GM12878 (cell line): ENCODE measurements at regions not wholly inside any gene's neighbourhood (a gene's known extent, or its start where the extent isn't known, plus 50 kb on each side); places are given as distances from the start of the nearest gene placed in this dataset.

Experiments used
- ATAC-seq: fragments of 200-7000 bp; cut with Tn5 transposase; 3 replicates; pipeline ENCODE4 v1.9.1; 2020; ENCODE audit warnings: mild to moderate bottlenecking, moderate library complexity
- BruUV-seq: library from RNA; stranded (reverse); fragments of 400-500 nt; replicated peaks from 2 replicates; lab custom pipeline; 2021; lab: Mats Ljungman, UMichigan
- CTCF ChIA-PET: fragments of 300-600 bp; sonication (Branson Sonifier 250); formaldehyde crosslinking; extraction: SDS; loops from one replicate; lab custom pipeline; 2021; ENCODE audit warnings: inconsistent platforms; lab: Yijun Ruan, JAX
- POLR2A ChIA-PET: fragments of 350-600 bp; formaldehyde crosslinking; extraction: SDS; loops from one replicate; lab custom pipeline; 2021; ENCODE audit warnings: inconsistent platforms; lab: Charles Lee
- RAD21 ChIA-PET: fragments of 300-600 bp; sonication (Branson Sonifier 250); formaldehyde crosslinking; loops from one replicate; lab custom pipeline; 2023; ENCODE audit warnings: antibody characterized with exemption; ENCODE audit not compliant: unreplicated experiment; lab: Charles Lee
- SMC1A ChIA-PET: fragments of 300-600 bp; sonication (Branson Sonifier 250); formaldehyde crosslinking; loops from one replicate; lab custom pipeline; 2023; ENCODE audit not compliant: unreplicated experiment, uncharacterized antibody; lab: Charles Lee
- DNase-seq: peaks from one replicate; pipeline ENCODE4 v3.0.0-alpha.2; 2011; ENCODE audit warnings: low read depth, low spot score
- FAIRE-seq: peaks from 3 replicates; lab custom pipeline; 2011; peaks lifted over from hg19 to GRCh38; lab: Jason Lieb, UNC
- H2AFZ ChIP-seq: 2 replicates; pipeline ENCODE4 v1.6.0; 2011; ENCODE audit warnings: low read depth, low read length, control low read depth; ENCODE audit not compliant: control insufficient read depth
- H3K27ac ChIP-seq: 2 replicates; pipeline ENCODE4 v1.5.1; 2011; ENCODE audit warnings: control low read depth; ENCODE audit not compliant: control insufficient read depth, insufficient read depth
- H3K27me3 ChIP-seq, 2 experiments: replicated peaks in 1 of 2; 2 replicates each; pipeline versions ENCODE4 v1.6.0 to v1.6.1; 2011; ENCODE audit warnings: low read length in 1 of 2; ENCODE audit not compliant: control insufficient read depth in 2 of 2, insufficient read depth in 2 of 2
- H3K36me3 ChIP-seq, 2 experiments: 2 replicates each; pipeline ENCODE4 v1.5.1; 2011; ENCODE audit warnings: low read length in 1 of 2; ENCODE audit not compliant: control insufficient read depth in 2 of 2, insufficient read depth in 2 of 2
- H3K4me1 ChIP-seq: 2 replicates; pipeline ENCODE4 v1.6.1; 2011; ENCODE audit warnings: mild to moderate bottlenecking, low read length, moderate library complexity, mixed read lengths; ENCODE audit not compliant: control insufficient read depth, insufficient read depth
- H3K4me2 ChIP-seq: 2 replicates; pipeline ENCODE4 v1.6.0; 2011; ENCODE audit warnings: control low read depth; ENCODE audit not compliant: control insufficient read depth, insufficient read depth
- H3K4me3 ChIP-seq: fragments of 200-600 bp; sonication (generic); 2 replicates; pipeline ENCODE4 v1.5.1; 2016
- H3K79me2 ChIP-seq: 2 replicates; pipeline ENCODE4 v1.6.0; 2011; ENCODE audit warnings: low read length; ENCODE audit not compliant: control insufficient read depth, insufficient read depth
- H3K9ac ChIP-seq: 2 replicates; pipeline ENCODE4 v1.8.0; 2011; ENCODE audit warnings: low read length, control low read depth, mixed read lengths; ENCODE audit not compliant: control insufficient read depth, insufficient read depth
- H3K9me3 ChIP-seq: replicated peaks from 3 replicates; pipeline ENCODE4 v1.5.1; 2011; ENCODE audit warnings: mild to moderate bottlenecking, low read length; ENCODE audit not compliant: control insufficient read depth, insufficient read depth
- H4K20me1 ChIP-seq: 2 replicates; pipeline ENCODE4 v1.6.0; 2011; ENCODE audit not compliant: control insufficient read depth, insufficient read depth
- BCL3 ChIP-seq: IDR thresholded peaks from 2 replicates; pipeline ENCODE4 v1.6.1; 2011; ENCODE audit warnings: borderline replicate concordance, low read depth, mild to moderate bottlenecking, moderate library complexity, low read length; ENCODE audit not compliant: insufficient read depth, poor library complexity, severe bottlenecking
- BRCA1 ChIP-seq: IDR thresholded peaks from 2 replicates; pipeline ENCODE4 v1.6.1; 2011; ENCODE audit warnings: low read depth, low read length, improper control_type of control experiment
- CBX5 ChIP-seq: sonication (generic); IDR thresholded peaks from 2 replicates; pipeline ENCODE4 v1.6.1; 2016; ENCODE audit warnings: low read depth, moderate library complexity, mild to moderate bottlenecking, inconsistent platforms
- E4F1 ChIP-seq: fragments of 450-650 bp; IDR thresholded peaks from 2 replicates; pipeline ENCODE4 v1.6.1; 2018; ENCODE audit warnings: borderline replicate concordance, mild to moderate bottlenecking; ENCODE audit not compliant: partially characterized antibody
- EED ChIP-seq: sonication (generic); IDR thresholded peaks from 2 replicates; pipeline ENCODE4 v1.6.1; 2016; ENCODE audit warnings: antibody characterized with exemption, low read depth
- NFIC ChIP-seq: IDR thresholded peaks from 2 replicates; pipeline ENCODE4 v1.6.1; 2012; ENCODE audit warnings: low read depth, mild to moderate bottlenecking, inconsistent platforms, low read length, moderate library complexity
- NR2C1 ChIP-seq: fragments of 450-650 bp; IDR thresholded peaks from 2 replicates; pipeline ENCODE4 v1.6.1; 2017; ENCODE audit warnings: antibody characterized with exemption, mild to moderate bottlenecking, moderate library complexity
- PAX8 ChIP-seq: fragments of 450-650 bp; IDR thresholded peaks from 2 replicates; pipeline ENCODE4 v1.6.1; 2017; ENCODE audit warnings: mild to moderate bottlenecking, moderate library complexity
- SREBF1 ChIP-seq: IDR thresholded peaks from 2 replicates; pipeline ENCODE4 v1.6.1; 2012; ENCODE audit warnings: mild to moderate bottlenecking, low read length
- SRF ChIP-seq, 2 experiments: IDR thresholded peaks; 2 replicates each; pipeline ENCODE4 v1.6.1; 2011; ENCODE audit warnings: low read depth in 2 of 2, low read length in 2 of 2, mild to moderate bottlenecking in 1 of 2, moderate library complexity in 1 of 2
- STAT1 ChIP-seq: fragments of 450-650 bp; conservative IDR thresholded peaks from 2 replicates; pipeline ENCODE4 v1.6.1; 2014; ENCODE audit warnings: antibody characterized with exemption, mild to moderate bottlenecking
- STAT3 ChIP-seq: IDR thresholded peaks from 2 replicates; pipeline ENCODE4 v1.6.1; 2011; ENCODE audit warnings: low read depth, low read length, improper control_type of control experiment
- TAF1 ChIP-seq: IDR thresholded peaks from 2 replicates; pipeline ENCODE4 v1.6.1; 2011; ENCODE audit warnings: mild to moderate bottlenecking, low read depth, low read length, borderline replicate concordance
- TCF3 ChIP-seq: IDR thresholded peaks from 2 replicates; pipeline ENCODE4 v1.6.1; 2012; ENCODE audit warnings: low read depth, mild to moderate bottlenecking, low read length, borderline replicate concordance; ENCODE audit not compliant: insufficient read depth
- ZBTB40 ChIP-seq: fragments of 450-650 bp; IDR thresholded peaks from 2 replicates; pipeline ENCODE4 v1.6.1; 2016; ENCODE audit warnings: mild to moderate bottlenecking, moderate library complexity, borderline replicate concordance
- ZNF24 ChIP-seq: fragments of 450-650 bp; IDR thresholded peaks from 2 replicates; pipeline ENCODE4 v1.6.1; 2017; ENCODE audit warnings: antibody characterized with exemption, mild to moderate bottlenecking
- WGBS: methylation state at CpG from one replicate; pipeline ENCODE4 v1.1.6; 2016; ENCODE audit warnings: low lambda C conversion rate; ENCODE audit not compliant: insufficient replicate concordance, insufficient coverage; ENCODE audit errors: missing lambda C conversion rate; 5-methylcytosine and 5-hydroxymethylcytosine counted together
- in situ Hi-C: fragments of 300-500 bp; cut with MboI; formaldehyde crosslinking; loops from 9 replicates; pipeline ENCODE4 v1.14.3; 2018; ENCODE audit warnings: mixed read lengths
- intact Hi-C: fragments of 100-400 bp; cut with micrococcal nuclease; formaldehyde crosslinking; loops from one replicate; pipeline ENCODE4 v1.14.2; 2022; ENCODE audit not compliant: unreplicated experiment

GRCh38 chr12:17077594-17077993, 471.6 kb upstream of the LMO3 start:
- FAIRE-seq = no peak
- TF ChIP-seq PAX8 (no peak), TAF1 (no peak), ZBTB40 (no peak), STAT1 (no peak), CBX5 (no peak), NFIC (no peak), SREBF1 (no peak), SRF (IDR thresholded peaks at IDR 0.05; ENCODE audit: low read depth in 2 of 2, low read length in 2 of 2) (no peak), NR2C1 (no peak), BCL3 (no peak), ZNF24 (no peak), STAT3 (no peak), BRCA1 (no peak), E4F1 (no peak), TCF3 (no peak), EED (no peak)

More at GRCh38 chr12:17077594-17077993, 471.6 kb upstream of the LMO3 start:
- ChIA-PET CTCF (no interaction called here), RAD21 (no interaction called here), SMC1A (no interaction called here), POLR2A (no interaction called here)
- no peak overlapping the region for H3K27ac ChIP-seq
- H2AFZ ChIP-seq = no peak overlapping the region
- no TSS peak for BruUV-seq
- no peak overlapping the region for H3K4me2 ChIP-seq
- in situ Hi-C loops (no loop called here), intact Hi-C loops (no loop called here)
- no peaks in the 10 kb centered on the region for H3K9me3 ChIP-seq
- no peaks in the 10 kb centered on the region for H3K79me2 ChIP-seq
- 59% methylated on average over 3 of the region's 3 CpGs for WGBS
- H3K4me1 ChIP-seq = no peaks in the 10 kb centered on the region
- H3K27me3 ChIP-seq = no peaks in the 10 kb centered on the region
- ATAC-seq (no peak), DNase-seq (no peak)
- no peaks in the 10 kb centered on the region for H4K20me1 ChIP-seq
- no peak overlapping the region for H3K9ac ChIP-seq
- H3K36me3 ChIP-seq = no peaks in the 10 kb centered on the region
- H3K4me3 ChIP-seq = no peak overlapping the region
